Loucy (cell line): ENCODE measurements at regions not wholly inside any gene's neighbourhood (a gene's known extent, or its start where the extent isn't known, plus 50 kb on each side); places are given as distances from the start of the nearest gene placed in this dataset.

Experiments
- H2AFZ ChIP-seq: fragments of 200-600 bp; sonication (generic); 2 replicates; pipeline ENCODE4 v1.6.0; 2016; ENCODE audit warnings: antibody characterized with exemption, mild to moderate bottlenecking, low read length, moderate library complexity
- H3F3A ChIP-seq: fragments of 200-600 bp; 2 replicates; pipeline ENCODE4 v1.6.0; 2016; ENCODE audit warnings: antibody characterized with exemption, low read depth, mild to moderate bottlenecking
- H3K27me3 ChIP-seq: fragments of 200-600 bp; sonication (generic); 2 replicates; pipeline ENCODE4 v1.6.1; 2014; ENCODE audit warnings: low read length, mild to moderate bottlenecking; ENCODE audit not compliant: insufficient read depth, poor library complexity, severe bottlenecking
- H3K36me3 ChIP-seq: fragments of 200-600 bp; sonication (generic); 2 replicates; pipeline ENCODE4 v1.6.1; 2016; ENCODE audit warnings: low read length; ENCODE audit not compliant: insufficient read depth
- H3K4me1 ChIP-seq: fragments of 200-600 bp; sonication (generic); 2 replicates; pipeline ENCODE4 v1.5.1; 2014; ENCODE audit warnings: low read length, mild to moderate bottlenecking; ENCODE audit not compliant: insufficient read depth, poor library complexity, severe bottlenecking
- H3K4me2 ChIP-seq: fragments of 200-600 bp; sonication (generic); 2 replicates; pipeline ENCODE4 v1.6.0; 2014; ENCODE audit warnings: antibody characterized with exemption, low read length, low read depth, mild to moderate bottlenecking; ENCODE audit not compliant: poor library complexity, severe bottlenecking
- H3K4me3 ChIP-seq: fragments of 200-600 bp; sonication (generic); 2 replicates; pipeline ENCODE4 v1.5.1; 2014; ENCODE audit warnings: low read length, mild to moderate bottlenecking, mixed read lengths; ENCODE audit not compliant: poor library complexity, severe bottlenecking
- H3K79me2 ChIP-seq: fragments of 200-600 bp; sonication (generic); 2 replicates; pipeline ENCODE4 v1.6.1; 2014; ENCODE audit warnings: low read length; ENCODE audit not compliant: insufficient read depth
- H3K9ac ChIP-seq: fragments of 200-600 bp; sonication (generic); 2 replicates; pipeline ENCODE4 v1.6.0; 2014; ENCODE audit warnings: mild to moderate bottlenecking, low read depth, low read length, moderate library complexity; ENCODE audit not compliant: poor library complexity, severe bottlenecking
- H3K9me2 ChIP-seq: fragments of 200-600 bp; sonication (generic); replicated peaks from 2 replicates; pipeline ENCODE4 v1.6.1; 2016; ENCODE audit warnings: low read depth, low read length, mixed read lengths
- H3K9me3 ChIP-seq: fragments of 200-600 bp; sonication (generic); 2 replicates; pipeline ENCODE4 v1.6.1; 2014; ENCODE audit warnings: mild to moderate bottlenecking, antibody characterized with exemption, low read length, low read depth; ENCODE audit not compliant: insufficient read depth
- H4K20me1 ChIP-seq: fragments of 200-600 bp; sonication (generic); 2 replicates; pipeline ENCODE4 v1.6.0; 2014; ENCODE audit warnings: antibody characterized with exemption, low read length, mild to moderate bottlenecking; ENCODE audit not compliant: insufficient read depth, poor library complexity, severe bottlenecking
- CTCF ChIP-seq: fragments of 200-600 bp; sonication (generic); conservative IDR thresholded peaks from 2 replicates; pipeline ENCODE4 v1.5.1; 2014; ENCODE audit warnings: mild to moderate bottlenecking, antibody characterized with exemption, low read length
- EZH2phosphoT487 ChIP-seq: fragments of 200-600 bp; IDR thresholded peaks from 2 replicates; pipeline ENCODE4 v1.6.1; 2018; ENCODE audit warnings: antibody characterized with exemption, mild to moderate bottlenecking, moderate library complexity, borderline replicate concordance

GRCh38 chr7:106415433-106415832 is 130.7 kb upstream of the NAMPT start:
- peaks cover 10% of the 10 kb centered on the region for H3K27me3 ChIP-seq
- no peaks in the 10 kb centered on the region for H3F3A ChIP-seq
- no peaks in the 10 kb centered on the region for H3K9me2 ChIP-seq
- no peaks in the 10 kb centered on the region for H3K36me3 ChIP-seq
- H2AFZ ChIP-seq: no peak overlapping the region
- no peak overlapping the region for H3K9ac ChIP-seq
- no peaks in the 10 kb centered on the region for H4K20me1 ChIP-seq
- no peaks in the 10 kb centered on the region for H3K79me2 ChIP-seq
- TF ChIP-seq EZH2phosphoT487: no peak
- no peak for TF ChIP-seq CTCF
- H3K9me3 ChIP-seq: no peaks in the 10 kb centered on the region
- H3K4me3 ChIP-seq: no peak overlapping the region
- no peak overlapping the region for H3K4me2 ChIP-seq
- no peaks in the 10 kb centered on the region for H3K4me1 ChIP-seq

GRCh38 chr7:106413446-106413845 is 128.7 kb upstream of the NAMPT start:
- no peaks in the 10 kb centered on the region for H3F3A ChIP-seq
- H3K4me1 ChIP-seq: no peaks in the 10 kb centered on the region
- no peak for TF ChIP-seq EZH2phosphoT487
- TF ChIP-seq CTCF: no peak
- H3K9me2 ChIP-seq: no peaks in the 10 kb centered on the region
- H3K9me3 ChIP-seq: no peaks in the 10 kb centered on the region
- no peak overlapping the region for H3K4me2 ChIP-seq
- H3K9ac ChIP-seq: no peak overlapping the region
- H3K4me3 ChIP-seq: no peak overlapping the region
- H2AFZ ChIP-seq: no peak overlapping the region
- H4K20me1 ChIP-seq: no peaks in the 10 kb centered on the region
- no peaks in the 10 kb centered on the region for H3K36me3 ChIP-seq
- no peaks in the 10 kb centered on the region for H3K79me2 ChIP-seq
- peaks cover 10% of the 10 kb centered on the region for H3K27me3 ChIP-seq

- TF ChIP-seq CTCF: no peak
- TF ChIP-seq EZH2phosphoT487: no peak
- no peak overlapping the region for H2AFZ ChIP-seq
Observed at GRCh38 chr7:106405697-106406141, 120.9 kb upstream of the NAMPT start.

More at GRCh38 chr7:106405697-106406141, 120.9 kb upstream of the NAMPT start:
- H3F3A ChIP-seq: no peaks in the 10 kb centered on the region
- H3K4me2 ChIP-seq: no peak overlapping the region
- no peaks in the 10 kb centered on the region; the same call in 1 of the 2 replicates for H3K9me3 ChIP-seq
- no peaks in the 10 kb centered on the region for H4K20me1 ChIP-seq
- no peaks in the 10 kb centered on the region for H3K27me3 ChIP-seq
- H3K79me2 ChIP-seq: no peaks in the 10 kb centered on the region
- H3K36me3 ChIP-seq: no peaks in the 10 kb centered on the region
- H3K4me3 ChIP-seq: no peak overlapping the region
- no peaks in the 10 kb centered on the region for H3K9me2 ChIP-seq
- H3K4me1 ChIP-seq: no peaks in the 10 kb centered on the region
- no peak overlapping the region for H3K9ac ChIP-seq
